NCI-H748 (cell line): ENCODE measurements at regions not wholly inside any gene's neighbourhood (a gene's known extent, or its start where the extent isn't known, plus 50 kb on each side); places are given as distances from the start of the nearest gene placed in this dataset.
A peak's percentile ranks its signal among the peaks of the same experiment; 100 is the strongest.

Source experiments
- DNase-seq: peaks from one replicate; lab custom pipeline; 2025; ENCODE audit not compliant: unreplicated experiment; lab: John Stamatoyannopoulos, UW

- no peak for DNase-seq
These were observed 187.2 kb downstream of the CENPW start for GRCh38 chr6:126526996-126527606.

- DNase-seq, result no peak
These were observed 189.9 kb downstream of the CENPW start for GRCh38 chr6:126529637-126530362.

- no peak for DNase-seq
These were observed 190.9 kb downstream of the CENPW start for GRCh38 chr6:126530775-126531174.

GRCh38 chr6:126531286-126531685, 191.4 kb downstream of the CENPW start:
- DNase-seq, result no peak

GRCh38 chr6:126531840-126532239, 191.9 kb downstream of the CENPW start:
- no peak for DNase-seq

- DNase-seq, result no peak
These were observed 194.5 kb downstream of the CENPW start for GRCh38 chr6:126534401-126534800.

- DNase-seq, result peak; percentile 23
These were observed 195.2 kb downstream of the CENPW start for GRCh38 chr6:126535138-126535537.

GRCh38 chr6:126535595-126535994, 195.7 kb downstream of the CENPW start:
- DNase-seq, result no peak

GRCh38 chr6:126537061-126537816, 197.3 kb downstream of the CENPW start:
- no peak for DNase-seq

GRCh38 chr6:126539022-126539421, 199.1 kb downstream of the CENPW start:
- no peak for DNase-seq

- DNase-seq, result no peak
These were observed 200.2 kb downstream of the CENPW start for GRCh38 chr6:126540161-126540560.

GRCh38 chr6:126541806-126542491, 202.0 kb downstream of the CENPW start:
- DNase-seq, result no peak

- DNase-seq, result no peak
These were observed 206.7 kb downstream of the CENPW start for GRCh38 chr6:126546541-126547120.

- DNase-seq, result no peak
These were observed 208.4 kb downstream of the CENPW start for GRCh38 chr6:126548300-126548699.

GRCh38 chr6:126550323-126550722, 210.4 kb downstream of the CENPW start:
- DNase-seq, result no peak

GRCh38 chr6:126551832-126552231, 211.9 kb downstream of the CENPW start:
- no peak for DNase-seq

GRCh38 chr6:126553854-126554253, 213.9 kb downstream of the CENPW start:
- no peak for DNase-seq

- DNase-seq, result no peak
These were observed 230.6 kb downstream of the CENPW start for GRCh38 chr6:126570507-126570906.

GRCh38 chr6:126574301-126574700, 234.4 kb downstream of the CENPW start:
- no peak for DNase-seq

- DNase-seq, result no peak
These were observed 241.4 kb downstream of the CENPW start for GRCh38 chr6:126581316-126581715.

- DNase-seq, result no peak
These were observed 260.5 kb downstream of the CENPW start for GRCh38 chr6:126600258-126600916.
